ENCODE measurements at regions not wholly inside any gene's neighbourhood (a gene's known extent, or its start where the extent isn't known, plus 50 kb on each side); places are given as distances from the start of the nearest gene placed in this dataset.
"Not testable (repeated sequence)": the region's sequence is repeated elsewhere in the genome, so short reads cannot be mapped to it uniquely, and the experiment has no call there.

DNA sequence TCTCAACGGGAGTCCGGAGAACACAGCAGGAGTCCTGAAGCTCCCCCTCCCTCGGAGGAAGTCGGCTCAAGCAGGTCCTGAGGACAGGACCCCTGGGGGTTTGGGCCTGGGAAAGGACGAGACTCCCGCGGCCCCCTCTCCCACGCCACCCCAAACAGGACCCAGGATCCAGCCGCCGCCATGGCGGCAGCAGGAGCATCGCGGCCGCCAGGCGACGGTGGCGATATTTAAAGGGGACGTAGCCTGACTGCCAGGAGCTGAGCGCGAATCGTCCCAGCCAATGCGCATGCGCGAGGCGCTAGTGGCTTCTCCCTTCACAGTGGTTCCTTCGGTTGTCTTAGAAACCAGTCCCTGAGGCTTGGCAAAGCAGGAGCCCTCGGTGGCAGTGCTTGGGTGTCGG is 101.7 kb upstream of the FOXD4L5 start:
- TF ChIP-seq, protein P1, sequence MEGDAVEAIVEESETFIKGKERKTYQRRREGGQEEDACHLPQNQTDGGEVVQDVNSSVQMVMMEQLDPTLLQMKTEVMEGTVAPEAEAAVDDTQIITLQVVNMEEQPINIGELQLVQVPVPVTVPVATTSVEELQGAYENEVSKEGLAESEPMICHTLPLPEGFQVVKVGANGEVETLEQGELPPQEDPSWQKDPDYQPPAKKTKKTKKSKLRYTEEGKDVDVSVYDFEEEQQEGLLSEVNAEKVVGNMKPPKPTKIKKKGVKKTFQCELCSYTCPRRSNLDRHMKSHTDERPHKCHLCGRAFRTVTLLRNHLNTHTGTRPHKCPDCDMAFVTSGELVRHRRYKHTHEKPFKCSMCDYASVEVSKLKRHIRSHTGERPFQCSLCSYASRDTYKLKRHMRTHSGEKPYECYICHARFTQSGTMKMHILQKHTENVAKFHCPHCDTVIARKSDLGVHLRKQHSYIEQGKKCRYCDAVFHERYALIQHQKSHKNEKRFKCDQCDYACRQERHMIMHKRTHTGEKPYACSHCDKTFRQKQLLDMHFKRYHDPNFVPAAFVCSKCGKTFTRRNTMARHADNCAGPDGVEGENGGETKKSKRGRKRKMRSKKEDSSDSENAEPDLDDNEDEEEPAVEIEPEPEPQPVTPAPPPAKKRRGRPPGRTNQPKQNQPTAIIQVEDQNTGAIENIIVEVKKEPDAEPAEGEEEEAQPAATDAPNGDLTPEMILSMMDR (IDR thresholded peaks at IDR 0.05; ENCODE audit: insufficient read depth, low read depth, low read length, missing control alignments) = peak; percentile 2
- peak overlapping the region; percentile 42 for H3K4me3 ChIP-seq (ENCODE audit: low read length)
- peak; percentile 71 for DNase-seq (ENCODE audit: low read depth)

DNA sequence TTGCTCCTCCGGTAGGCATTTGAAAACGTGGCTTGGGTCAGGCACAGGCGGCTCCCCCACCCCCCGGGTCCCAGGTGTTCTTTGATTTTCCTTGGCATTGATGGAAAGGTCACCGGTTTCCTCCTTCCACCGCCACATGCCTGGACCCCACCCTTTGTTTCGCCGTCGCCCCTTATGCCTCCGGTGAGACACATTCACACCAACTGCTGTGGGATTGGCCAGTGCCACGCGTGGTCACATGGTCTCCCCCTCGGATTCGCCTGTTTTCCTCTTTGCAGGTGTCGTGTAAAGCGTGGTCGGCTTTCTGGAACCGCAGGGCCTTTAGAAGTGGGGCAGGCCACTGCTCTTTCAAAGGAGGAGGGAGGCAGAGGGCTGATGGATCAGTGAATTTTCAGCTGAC is 101.2 kb upstream of the FOXD4L5 start:
- not testable (repeated sequence) for DNase-seq (ENCODE audit: low read depth); H3K4me3 ChIP-seq (ENCODE audit: low read length)

DNA sequence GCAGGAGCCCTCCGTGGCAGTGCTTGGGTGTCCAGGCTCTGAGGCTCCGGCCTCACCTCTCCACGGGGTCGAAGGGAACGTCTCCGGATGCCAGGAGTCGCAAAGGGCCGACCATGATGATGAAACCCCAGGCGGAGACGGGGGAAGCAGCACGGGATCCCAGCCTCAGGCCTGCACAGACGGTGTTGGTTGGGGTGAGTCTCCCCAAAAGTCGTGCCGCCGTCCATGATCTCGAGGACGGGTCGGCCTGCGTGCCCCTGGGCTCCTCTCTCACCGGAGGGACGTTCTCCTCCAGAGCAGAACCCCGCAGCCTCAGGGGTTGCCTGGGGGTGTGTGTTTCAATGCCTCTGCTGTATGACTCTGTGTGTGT is 100.6 kb upstream of the FOXD4L5 start:
- DNase-seq (ENCODE audit: low read depth); H3K4me3 ChIP-seq (ENCODE audit: low read length): not testable (repeated sequence)

DNA sequence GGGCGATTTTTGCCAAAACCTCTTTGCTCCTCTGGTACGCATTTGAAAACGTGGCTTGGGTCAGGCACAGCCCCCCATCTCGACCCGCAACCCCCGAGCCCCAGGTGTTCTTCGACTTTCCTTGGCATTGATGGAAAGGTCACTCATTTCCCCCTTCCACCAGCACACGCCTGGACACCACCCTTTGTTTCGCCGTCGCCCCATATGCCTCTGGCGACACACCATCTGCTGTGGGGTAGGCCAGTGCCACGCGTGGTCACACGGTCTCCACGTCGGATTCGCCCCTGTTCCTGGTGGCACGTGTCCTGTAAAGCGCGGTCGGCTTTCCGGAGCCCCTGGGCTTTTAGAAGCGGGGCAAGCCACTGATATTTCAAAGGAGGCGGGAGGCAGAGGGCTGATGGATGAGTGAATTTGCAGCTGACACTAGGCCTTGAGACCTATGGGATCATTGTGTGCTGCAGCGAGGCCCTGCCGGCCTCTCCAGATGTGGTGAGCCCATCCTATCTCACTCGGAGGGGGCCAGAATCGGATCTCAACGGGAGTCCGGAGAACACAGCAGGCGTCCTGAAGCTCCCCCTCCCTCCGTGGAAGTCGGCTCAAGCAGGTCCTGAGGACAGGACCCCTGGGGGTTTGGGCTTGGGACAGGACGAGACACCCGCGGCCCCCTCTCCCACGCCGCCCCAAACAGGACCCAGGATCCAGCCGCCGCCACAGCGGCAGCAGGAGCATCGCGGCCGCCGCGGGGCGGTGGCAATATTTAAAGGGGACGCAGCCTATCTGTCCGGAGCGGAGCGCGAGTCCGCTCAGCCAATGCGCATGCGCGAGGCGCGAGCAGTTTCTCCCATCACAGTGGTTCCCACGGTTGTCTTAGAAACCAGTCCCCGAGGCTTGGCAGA is 100.0 kb upstream of the FOXD4L5 start:
- not testable (repeated sequence) for DNase-seq (ENCODE audit: low read depth); H3K4me3 ChIP-seq (ENCODE audit: low read length)

DNA sequence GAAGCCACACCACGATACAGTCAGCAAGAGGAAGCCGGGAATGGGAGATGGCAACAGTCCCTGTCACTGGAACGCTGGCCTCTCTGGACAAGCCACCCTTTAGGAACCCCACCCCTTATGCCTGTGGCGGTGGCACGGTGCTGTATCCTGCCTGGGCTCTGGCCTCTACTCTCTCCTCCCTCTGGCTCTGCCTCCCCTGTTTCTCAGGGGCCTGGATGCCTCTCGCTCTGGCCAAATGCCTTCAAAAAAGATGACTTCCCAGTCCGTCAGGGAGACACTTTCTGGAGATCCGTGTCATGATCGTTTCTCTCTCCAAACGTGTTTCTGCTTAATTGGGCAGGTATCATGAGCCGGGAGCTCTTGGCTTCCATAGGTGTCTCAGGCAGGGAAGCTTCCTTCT is 99.1 kb upstream of the FOXD4L5 start:
- not testable (repeated sequence) for DNase-seq (ENCODE audit: low read depth); H3K4me3 ChIP-seq (ENCODE audit: low read length)

DNA sequence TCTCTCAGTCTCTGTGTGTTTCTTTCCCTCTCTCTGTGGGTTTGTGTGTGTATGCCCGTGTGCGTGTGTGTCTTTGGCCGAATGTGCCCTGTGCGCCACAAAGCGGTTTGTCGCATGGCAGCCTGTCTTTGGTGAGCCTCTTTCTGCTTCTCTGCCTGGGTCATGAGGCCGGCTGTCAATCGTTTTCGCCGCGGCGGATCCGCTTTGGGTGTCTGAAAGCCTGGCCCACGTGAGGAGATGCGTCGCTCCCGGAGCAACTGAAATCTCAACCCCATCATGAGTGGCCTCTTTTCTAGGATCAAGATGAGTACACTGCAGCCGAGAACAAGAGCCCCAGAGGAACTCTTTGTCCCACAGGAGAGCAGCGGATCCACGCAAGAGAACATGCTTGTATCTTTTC is 98.6 kb upstream of the FOXD4L5 start:
- DNase-seq (ENCODE audit: low read depth); H3K4me3 ChIP-seq (ENCODE audit: low read length): not testable (repeated sequence)

DNA sequence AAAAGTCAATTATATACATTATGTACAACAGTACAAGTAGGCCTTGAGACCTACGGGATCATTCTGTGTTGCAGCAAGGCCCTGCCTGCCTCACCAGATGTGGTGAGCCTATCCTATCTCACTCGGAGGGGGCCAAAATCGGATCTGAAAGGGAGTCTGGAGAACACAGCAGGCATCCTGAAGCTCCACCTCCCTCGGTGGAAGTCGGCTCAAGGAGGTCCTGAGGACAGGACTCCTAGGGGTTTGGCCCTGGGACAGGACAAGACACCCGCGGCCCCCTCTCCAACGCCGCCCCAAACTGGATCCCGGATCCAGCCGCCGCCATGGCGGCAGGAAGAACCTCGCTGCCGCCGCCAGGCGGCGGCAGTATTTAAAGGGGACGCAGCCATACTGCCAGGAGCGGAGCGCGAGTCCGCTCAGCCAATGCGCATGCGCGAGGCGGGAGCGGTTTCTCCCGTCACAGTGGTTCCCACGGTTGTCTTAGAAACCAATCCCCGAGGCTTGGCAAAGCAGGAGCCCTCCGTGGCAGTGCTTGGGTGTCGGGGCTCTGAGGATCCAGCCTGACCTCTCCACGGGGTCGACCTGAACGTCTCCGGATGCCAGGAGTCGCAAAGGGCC is 97.8 kb upstream of the FOXD4L5 start:
- DNase-seq (ENCODE audit: low read depth); H3K4me3 ChIP-seq (ENCODE audit: low read length): not testable (repeated sequence)

Measured in epithelial cell of esophagus (primary cell).